ENCODE measurements at regions not wholly inside any gene's neighbourhood (a gene's known extent, or its start where the extent isn't known, plus 50 kb on each side); places are given as distances from the start of the nearest gene placed in this dataset.
"Not testable (repeated sequence)": the region's sequence is repeated elsewhere in the genome, so short reads cannot be mapped to it uniquely, and the experiment has no call there.

- DNase-seq (ENCODE audit: low read depth in 4 of 4, low spot score in 2 of 4): no peak
These were observed 139.9 kb downstream of the MEX3B start for GRCh38 chr15:81905889-81906288.

DNA sequence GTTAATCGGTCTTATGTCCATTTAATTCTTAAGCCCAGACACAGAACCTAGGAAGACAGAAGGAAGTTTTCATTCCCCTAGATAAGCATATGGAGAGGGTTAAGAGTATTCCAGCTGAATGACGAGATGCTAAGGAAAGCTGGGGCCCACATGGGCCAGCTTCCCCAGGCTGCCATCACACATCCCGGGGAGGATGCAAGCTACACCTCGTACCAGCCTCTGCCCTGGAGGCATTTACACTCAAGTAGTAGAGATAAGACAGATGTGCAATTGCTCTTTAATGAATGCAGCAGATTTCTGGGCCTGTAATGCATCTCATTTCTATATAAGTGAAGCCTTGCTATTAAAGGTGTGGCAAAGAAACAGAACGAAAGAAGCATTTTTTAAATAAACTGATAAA is 144.5 kb downstream of the MEX3B start:
- DNase-seq (ENCODE audit: low read depth in 4 of 4, low spot score in 2 of 4): no peak

DNA sequence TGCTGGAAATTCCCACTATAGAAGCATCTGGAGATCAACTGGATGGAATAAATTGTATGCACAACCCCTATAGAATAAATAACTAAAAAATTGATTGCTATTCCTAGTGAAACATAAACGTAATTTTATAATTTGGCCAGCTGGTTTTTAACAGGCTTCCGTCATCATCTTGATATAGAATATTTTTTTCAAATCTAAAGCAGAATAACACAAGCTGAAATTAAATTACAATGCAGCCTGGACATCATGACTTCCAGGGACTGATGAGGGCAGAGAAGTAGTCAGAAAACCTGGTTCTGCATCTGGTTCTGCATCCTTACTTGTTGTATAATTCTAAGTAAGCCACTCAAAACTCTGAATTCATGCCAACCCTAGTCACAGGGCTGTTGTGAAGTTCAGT is 146.1 kb downstream of the MEX3B start:
- DNase-seq (ENCODE audit: low read depth in 4 of 4, low spot score in 2 of 4): no peak

DNA sequence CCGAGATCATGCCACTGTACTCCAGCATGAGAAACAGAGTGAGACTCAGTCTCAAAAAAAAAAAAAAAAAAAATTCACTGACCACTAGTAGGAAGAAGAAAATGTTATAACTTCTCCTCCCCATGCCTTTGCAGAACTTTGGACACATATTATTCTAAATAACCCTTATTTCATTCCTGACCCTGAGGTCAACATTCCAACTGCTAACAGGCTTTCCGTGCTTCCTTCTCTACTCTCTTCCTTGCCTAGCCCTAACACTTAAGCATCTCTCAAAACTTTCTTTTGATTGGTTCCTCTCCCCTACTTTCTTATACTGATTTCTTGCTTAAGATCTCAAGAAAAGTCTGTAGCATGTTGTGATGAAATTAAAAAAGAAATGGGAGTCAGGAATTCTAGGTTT is 146.8 kb downstream of the MEX3B start:
- no peak for DNase-seq (ENCODE audit: low read depth in 4 of 4, low spot score in 2 of 4)

DNA sequence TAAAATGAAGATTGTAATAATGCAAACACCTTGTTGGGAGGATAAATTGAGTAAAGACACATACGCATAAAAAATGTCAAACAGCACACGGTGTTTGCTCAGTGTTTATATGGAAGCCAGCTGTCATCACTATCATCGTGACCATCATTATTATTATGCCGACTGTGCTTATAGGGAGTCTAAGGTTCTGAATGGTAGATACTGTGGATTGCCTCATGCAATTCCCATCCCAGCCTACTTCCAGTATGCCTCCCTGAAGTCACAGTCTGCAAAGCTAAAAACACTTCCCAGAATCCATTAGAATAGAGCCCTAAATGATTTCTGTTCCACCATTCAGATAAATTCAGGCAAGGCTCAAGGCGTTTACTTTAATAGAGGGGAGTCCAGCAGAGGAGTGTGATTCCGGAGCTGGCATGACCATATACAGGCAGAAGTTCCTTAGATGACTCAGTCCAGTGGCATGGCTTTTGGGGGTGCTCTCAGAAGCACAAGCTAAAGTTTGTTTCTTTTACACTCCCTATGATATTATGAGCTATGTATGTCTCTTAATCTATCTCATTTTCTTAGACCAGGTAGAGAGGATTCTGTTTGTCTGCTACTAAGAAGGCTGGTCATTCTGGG is 148.7 kb downstream of the MEX3B start:
- DNase-seq (ENCODE audit: low read depth in 4 of 4, low spot score in 2 of 4): no peak

DNA sequence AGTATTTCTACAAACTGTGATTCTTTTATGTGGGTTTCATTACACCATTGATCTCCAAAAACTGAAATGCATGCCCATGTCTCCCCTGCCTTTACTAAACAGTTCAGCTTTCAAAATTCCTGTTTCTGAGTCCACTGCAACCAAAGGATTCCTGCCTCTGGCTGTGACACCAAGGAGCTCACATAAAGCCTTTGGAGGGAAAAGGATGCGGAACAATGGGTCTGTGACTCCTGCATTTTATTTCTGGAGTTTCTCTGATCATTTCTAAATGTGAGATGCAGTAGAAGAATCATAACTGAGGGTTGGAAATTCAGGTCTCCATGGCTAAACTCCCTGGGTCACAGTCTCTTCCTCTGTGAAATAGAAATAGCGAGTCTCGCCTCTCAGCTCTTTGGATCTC is 149.5 kb downstream of the MEX3B start:
- DNase-seq (ENCODE audit: low read depth in 4 of 4, low spot score in 2 of 4): no peak

DNA sequence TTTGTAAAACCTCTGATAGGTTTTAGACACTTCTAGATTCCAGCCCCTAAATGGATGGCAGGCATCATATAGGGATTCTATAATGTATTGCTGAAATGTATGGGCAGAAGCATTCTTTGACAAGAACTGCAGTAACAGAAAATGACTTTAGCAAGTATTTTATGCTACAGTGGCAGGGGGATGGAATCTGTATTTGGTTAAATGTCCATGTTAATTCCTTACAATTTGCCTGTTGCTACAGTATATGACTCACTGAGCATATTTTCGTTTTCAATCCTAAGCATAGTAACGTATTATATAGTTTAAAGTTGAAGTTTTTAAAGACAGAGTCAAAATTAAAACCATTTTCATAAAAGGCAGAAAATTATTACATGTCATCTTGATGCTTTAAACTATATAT is 150.1 kb downstream of the MEX3B start:
- no peak for DNase-seq (ENCODE audit: low read depth in 4 of 4, low spot score in 2 of 4)

DNA sequence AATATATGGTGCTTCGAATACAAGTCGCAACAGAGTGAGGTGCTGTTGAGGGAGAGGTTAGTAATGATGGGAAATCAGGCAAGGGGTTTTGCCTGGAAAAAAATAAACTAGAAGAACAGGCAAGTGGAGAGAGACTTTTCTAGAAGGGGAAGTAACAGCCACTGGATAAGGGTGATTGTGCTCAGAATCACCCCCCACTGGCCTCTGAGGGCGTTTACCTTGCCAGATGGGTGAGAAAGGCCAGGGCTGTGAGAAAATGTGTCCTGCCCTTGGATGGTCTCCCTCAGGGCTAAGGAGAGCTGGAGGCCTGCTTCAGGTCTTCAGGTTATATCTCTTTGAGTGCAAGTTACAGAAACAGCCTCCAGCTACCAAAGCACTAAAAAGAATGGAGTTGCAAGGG is 151.8 kb downstream of the MEX3B start:
- DNase-seq (ENCODE audit: low read depth in 4 of 4, low spot score in 2 of 4): no peak

- DNase-seq (ENCODE audit: low read depth in 4 of 4, low spot score in 2 of 4): no peak
These were observed 152.5 kb downstream of the MEX3B start for GRCh38 chr15:81893182-81893835.

DNA sequence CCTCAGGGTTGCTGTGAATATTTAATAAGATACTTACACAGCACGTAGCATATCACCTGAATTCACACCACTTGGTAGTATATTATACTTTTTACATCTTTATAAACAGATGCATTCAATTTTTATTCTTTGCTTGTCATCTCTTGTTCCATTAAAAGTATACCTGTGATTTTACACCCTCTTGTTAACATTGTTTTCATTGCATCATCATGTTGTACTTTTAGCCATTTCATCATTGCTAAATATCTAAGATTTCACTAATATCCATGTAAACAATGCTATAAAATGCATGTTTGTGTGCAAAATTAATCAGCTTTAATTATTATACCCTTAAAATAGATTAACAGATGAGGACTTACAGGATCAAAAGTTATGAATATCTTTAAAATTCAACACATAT is 155.3 kb downstream of the MEX3B start:
- DNase-seq (ENCODE audit: low read depth in 4 of 4, low spot score in 2 of 4): no peak

GRCh38 chr15:81889485-81889881 is 156.3 kb downstream of the MEX3B start:
- DNase-seq (ENCODE audit: low read depth in 4 of 4, low spot score in 2 of 4): no peak

DNA sequence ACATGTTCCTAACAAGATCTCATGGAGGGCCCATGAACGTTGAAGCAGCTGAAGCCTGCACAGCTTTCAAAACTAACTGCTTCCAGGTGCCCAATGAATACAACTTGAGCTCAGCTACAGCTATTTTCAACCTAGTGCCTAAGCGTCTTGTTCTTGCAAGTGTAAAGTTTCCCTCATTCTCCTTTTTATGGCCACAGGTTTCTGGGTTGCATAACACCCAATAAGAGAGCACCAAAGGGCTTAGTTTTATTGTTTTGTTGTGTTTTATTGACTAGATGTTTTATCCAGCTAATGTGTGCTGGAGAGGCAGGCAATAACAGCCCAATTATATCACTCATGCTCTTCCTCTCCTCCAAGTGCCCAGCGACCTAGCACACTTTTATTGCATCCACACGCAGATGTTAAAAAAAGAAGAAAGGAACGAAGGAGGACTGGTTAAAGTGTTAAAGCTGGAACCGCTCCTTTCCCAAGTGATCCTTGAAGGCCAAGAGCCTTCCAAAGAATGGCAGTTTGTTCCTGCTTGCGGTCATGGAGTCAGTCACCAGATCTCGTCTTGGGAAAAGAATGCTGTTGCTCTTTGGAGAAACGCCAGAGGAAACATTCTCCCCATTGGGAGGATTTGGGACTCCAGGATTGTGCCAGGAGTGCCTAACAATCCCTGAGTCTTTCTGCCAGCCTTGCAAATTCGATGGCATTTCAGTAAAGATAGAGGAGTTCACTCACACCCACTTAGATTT is 156.9 kb downstream of the MEX3B start:
- DNase-seq (ENCODE audit: low read depth in 4 of 4, low spot score in 2 of 4): no peak

DNA sequence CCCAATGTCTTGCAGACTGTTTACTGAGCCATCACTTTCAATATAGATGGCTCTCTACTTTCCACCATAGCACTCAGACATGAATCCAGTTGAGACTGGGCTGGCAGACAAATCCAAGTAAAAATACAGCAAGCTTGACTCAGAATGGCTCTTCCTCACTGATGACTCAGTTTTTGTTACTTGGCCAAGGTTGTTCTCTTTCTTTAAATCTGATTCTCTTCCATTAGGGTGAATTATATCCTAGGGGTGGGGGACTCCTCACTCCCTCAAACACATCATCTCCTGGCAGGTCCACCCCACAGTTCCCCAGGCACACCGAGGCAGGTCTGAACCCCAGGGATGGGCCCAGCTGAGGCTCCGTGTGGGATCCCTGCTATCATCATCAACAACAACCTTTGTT is 157.9 kb downstream of the MEX3B start:
- no peak for DNase-seq (ENCODE audit: low read depth in 4 of 4, low spot score in 2 of 4)

- DNase-seq (ENCODE audit: low read depth in 4 of 4, low spot score in 2 of 4): not testable (repeated sequence)
These were observed 158.6 kb downstream of the MEX3B start for GRCh38 chr15:81887188-81887587.

- no peak for DNase-seq (ENCODE audit: low read depth in 4 of 4, low spot score in 2 of 4)
These were observed 159.2 kb downstream of the MEX3B start for GRCh38 chr15:81886591-81886990.

GRCh38 chr15:81886080-81886479 is 159.7 kb downstream of the MEX3B start:
- DNase-seq (ENCODE audit: low read depth in 4 of 4, low spot score in 2 of 4): no peak

- no peak for DNase-seq (ENCODE audit: low read depth in 4 of 4, low spot score in 2 of 4)
These were observed 160.7 kb downstream of the MEX3B start for GRCh38 chr15:81885135-81885534.

GRCh38 chr15:81882504-81882903 is 163.3 kb downstream of the MEX3B start:
- no peak for DNase-seq (ENCODE audit: low read depth in 4 of 4, low spot score in 2 of 4)

- DNase-seq (ENCODE audit: low read depth in 4 of 4, low spot score in 2 of 4): no peak
These were observed 165.0 kb downstream of the MEX3B start for GRCh38 chr15:81880833-81881232.

DNA sequence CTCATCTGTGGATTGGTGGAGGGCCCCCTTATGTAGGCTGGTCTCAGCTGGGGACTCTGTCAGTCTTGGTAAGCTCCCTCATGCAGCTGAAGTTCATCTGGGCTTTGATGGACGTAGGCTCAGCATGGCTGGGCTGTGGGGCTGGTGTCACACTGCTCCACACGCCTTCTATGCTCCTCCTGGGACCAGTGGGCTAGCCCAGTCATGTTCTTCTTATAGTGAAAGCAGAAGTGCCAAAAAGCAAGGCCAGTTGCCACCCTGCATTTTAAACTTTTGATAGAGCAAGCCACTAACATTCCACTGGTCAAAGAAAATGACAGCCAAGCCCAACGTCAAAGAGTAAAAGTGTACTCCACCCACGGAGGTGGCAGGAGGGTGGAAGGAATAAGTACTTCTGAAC is 165.5 kb downstream of the MEX3B start:
- DNase-seq (ENCODE audit: low read depth in 4 of 4, low spot score in 2 of 4): no peak

- DNase-seq (ENCODE audit: low read depth in 4 of 4, low spot score in 2 of 4): not testable (repeated sequence)
These were observed 170.1 kb downstream of the MEX3B start for GRCh38 chr15:81875717-81876116.

GRCh38 chr15:81870746-81871106 is 175.1 kb downstream of the MEX3B start:
- DNase-seq (ENCODE audit: low read depth in 4 of 4, low spot score in 2 of 4): not testable (repeated sequence)

Measured in left renal cortex interstitium (tissue), 4 donors.